HEK293T (cell line): ENCODE measurements at regions not wholly inside any gene's neighbourhood (a gene's known extent, or its start where the extent isn't known, plus 50 kb on each side); places are given as distances from the start of the nearest gene placed in this dataset.

Source experiments
- FOXM1 ChIP-seq: fragments of 450-650 bp; IDR thresholded peaks from 2 replicates; pipeline ENCODE4 v1.6.1; 2017; ENCODE audit warnings: mild to moderate bottlenecking, borderline replicate concordance
- TARDBP ChIP-seq: fragments of 450-650 bp; IDR thresholded peaks from 2 replicates; pipeline ENCODE4 v1.6.1; 2016

- TF ChIP-seq TARDBP (no peak), FOXM1 (no peak)
These were observed 832.7 kb downstream of the BRINP3 start for GRCh38 chr1:189644970-189645369.
